Natural killer cell treated with Interleukin-12 subunit alpha and Interleukin-12 subunit beta and Interleukin-15 and Interleukin-18, amount 100 ng/mL, for 72 hours (primary cell): ENCODE measurements at regions not wholly inside any gene's neighbourhood (a gene's known extent, or its start where the extent isn't known, plus 50 kb on each side); places are given as distances from the start of the nearest gene placed in this dataset.
"Not testable (repeated sequence)": the region's sequence is repeated elsewhere in the genome, so short reads cannot be mapped to it uniquely, and the experiment has no call there.

ENCODE experiments used
- ATAC-seq, 2 donors: fragments of 150-1000 bp; cut with Tn5 transposase in 1 of 2; sonication (Bioruptor Pico), chemical (Tn5 transposase) in 1 of 2; 2 replicates each; pipeline ENCODE4 v1.10.0; 2021
- DNase-seq: peaks from one replicate; pipeline ENCODE4 v3.0.0; 2022; ENCODE audit warnings: low spot score
- H3K27ac Mint-ChIP-seq, 2 donors: 1 replicate in 1 of 2; 2 replicates in 1 of 2; pipeline ENCODE4 v1.8.0; 2022; ENCODE audit warnings: mixed read lengths in 2 of 2, mild to moderate bottlenecking in 1 of 2, moderate library complexity in 1 of 2
- H3K27me3 Mint-ChIP-seq, 2 donors: 1 replicate in 1 of 2; 2 replicates in 1 of 2; pipeline ENCODE4 v1.8.0; 2022; ENCODE audit warnings: mixed read lengths in 2 of 2
- H3K36me3 Mint-ChIP-seq: one replicate; pipeline ENCODE4 v1.8.0; 2022; ENCODE audit warnings: mixed read lengths
- H3K4me1 Mint-ChIP-seq, 2 donors: 1 replicate in 1 of 2; 2 replicates in 1 of 2; pipeline ENCODE4 v1.8.0; 2022; ENCODE audit warnings: low read depth in 2 of 2, mixed read lengths in 2 of 2, mild to moderate bottlenecking in 1 of 2
- H3K4me3 Mint-ChIP-seq: one replicate; pipeline ENCODE4 v1.8.0; 2022; ENCODE audit warnings: mixed read lengths
- H3K9me3 Mint-ChIP-seq: 2 replicates; pipeline ENCODE4 v1.8.0; 2022; ENCODE audit warnings: mixed read lengths

DNA sequence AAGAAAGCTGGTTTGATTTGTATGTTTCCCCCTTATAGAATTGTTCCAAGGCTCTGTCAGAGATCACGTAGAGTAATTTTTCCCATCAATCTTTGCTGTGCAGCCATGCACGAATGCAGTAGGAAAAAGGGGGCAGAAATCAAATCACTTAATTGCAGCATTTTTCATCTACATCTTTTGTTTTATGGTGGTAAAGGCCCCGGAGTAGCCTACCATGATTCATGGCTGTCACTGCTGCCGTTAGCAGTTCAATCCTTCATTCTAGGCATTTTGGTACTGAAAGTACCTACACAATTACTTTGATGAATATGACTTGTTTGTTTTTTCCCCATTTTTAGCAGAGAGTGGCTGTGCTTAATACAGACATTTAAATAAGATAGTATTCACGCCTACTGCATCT lies 631.9 kb upstream of the MMS22L start:
- Mint-ChIP-seq H3K4me1 (no peaks in the 10 kb centered on the region), H3K9me3 (peaks cover 6% of the 10 kb centered on the region), H3K36me3 (no peaks in the 10 kb centered on the region), H3K27ac (no peak overlapping the region), H3K27me3 (no peaks in the 10 kb centered on the region), H3K4me3 (no peak overlapping the region)
- ATAC-seq (no peak), DNase-seq (no peak)

DNA sequence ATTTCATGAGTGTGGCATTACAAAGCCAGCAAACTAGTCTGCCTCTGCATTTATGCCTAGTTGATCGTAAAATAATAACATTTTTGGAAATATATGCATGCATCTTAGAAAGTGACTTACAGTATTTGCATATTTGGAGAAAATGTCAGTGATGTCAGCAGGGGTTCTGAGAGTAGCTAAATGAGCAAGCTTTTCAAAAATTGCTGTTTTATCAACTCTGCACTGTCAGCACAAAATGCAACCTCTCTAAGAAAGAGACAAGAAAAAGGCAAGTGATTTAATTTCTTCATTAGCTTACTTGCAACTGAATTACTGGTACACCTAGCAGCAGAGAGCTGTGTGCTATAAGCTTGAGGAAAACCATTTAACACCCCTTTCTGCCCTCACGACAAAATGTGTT lies 632.5 kb upstream of the MMS22L start:
- no peak for ATAC-seq
- no peaks in the 10 kb centered on the region for H3K36me3 Mint-ChIP-seq
- peaks cover 3% of the 10 kb centered on the region for H3K9me3 Mint-ChIP-seq
- H3K4me3 Mint-ChIP-seq: no peak overlapping the region
- H3K4me1 Mint-ChIP-seq: no peaks in the 10 kb centered on the region
- no peaks in the 10 kb centered on the region for H3K27me3 Mint-ChIP-seq
- no peak for DNase-seq
- no peak overlapping the region for H3K27ac Mint-ChIP-seq

DNA sequence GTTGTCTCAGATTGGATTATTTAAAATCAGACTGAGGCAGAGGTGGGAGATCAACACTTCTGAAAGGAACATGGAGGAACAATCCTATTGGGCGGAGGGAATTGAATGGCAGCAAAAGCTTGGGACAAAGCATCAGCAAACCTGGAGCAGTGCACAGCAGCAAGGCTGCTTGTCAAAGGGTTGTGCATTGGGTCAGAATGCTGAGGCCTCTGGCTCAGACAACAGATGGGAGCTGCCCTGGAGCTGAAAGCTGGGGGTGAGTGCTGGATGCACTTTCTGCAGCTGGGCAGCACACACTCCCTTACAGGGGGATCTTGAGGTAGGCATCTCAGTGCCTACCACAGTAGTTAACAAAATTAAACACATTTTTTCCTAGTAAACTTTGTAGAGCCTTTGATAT lies 634.4 kb upstream of the MMS22L start:
- ATAC-seq (no peak), DNase-seq (no peak)
- H3K9me3 Mint-ChIP-seq: peaks cover 7% of the 10 kb centered on the region
- no peak overlapping the region for H3K27ac Mint-ChIP-seq
- H3K27me3 Mint-ChIP-seq: no peaks in the 10 kb centered on the region
- H3K36me3 Mint-ChIP-seq: no peaks in the 10 kb centered on the region
- H3K4me3 Mint-ChIP-seq: no peak overlapping the region
- H3K4me1 Mint-ChIP-seq: no peaks in the 10 kb centered on the region

DNA sequence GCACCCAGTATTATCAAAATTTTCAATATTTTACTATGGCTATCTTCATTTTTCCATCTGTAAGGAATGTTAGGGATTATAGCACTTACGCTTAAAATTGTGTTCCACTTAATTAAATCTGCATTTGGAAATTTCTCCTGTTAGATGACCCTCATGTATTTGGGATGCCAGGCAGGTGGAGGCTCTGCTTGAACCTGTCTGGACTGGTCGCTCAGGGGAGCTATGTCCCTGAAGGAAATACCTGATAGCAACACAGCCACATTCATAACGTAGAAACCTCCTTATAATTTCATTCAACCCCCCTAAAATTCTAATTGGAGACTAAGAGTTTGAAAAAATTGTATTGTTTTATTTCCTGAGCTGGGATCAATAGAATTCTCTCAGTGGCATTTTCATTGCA lies 636.0 kb upstream of the MMS22L start:
- Mint-ChIP-seq H3K27me3 (no peaks in the 10 kb centered on the region), H3K4me3 (no peak overlapping the region), H3K9me3 (peaks cover 7% of the 10 kb centered on the region), H3K27ac (no peak overlapping the region), H3K4me1 (no peaks in the 10 kb centered on the region), H3K36me3 (no peaks in the 10 kb centered on the region)
- ATAC-seq (no peak), DNase-seq (no peak)

DNA sequence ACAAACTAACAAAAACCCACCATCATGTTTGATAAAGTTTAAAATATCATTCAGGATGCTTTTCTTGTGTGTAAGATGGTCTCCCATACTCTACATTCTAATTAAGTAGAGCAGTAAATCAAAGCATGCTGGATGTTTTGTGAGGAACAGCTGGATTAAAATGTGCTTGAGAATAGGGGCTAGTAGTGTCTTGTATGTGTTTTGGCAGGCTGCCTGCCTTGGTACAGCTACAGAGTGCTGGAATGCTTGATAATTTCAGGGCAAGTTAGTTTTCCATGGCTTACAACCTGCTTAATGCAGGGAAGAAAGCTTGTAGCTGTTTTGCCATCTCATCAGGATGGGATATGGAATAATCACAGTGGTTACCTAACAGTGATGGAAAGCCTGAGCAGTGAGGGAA lies 636.6 kb upstream of the MMS22L start:
- no peaks in the 10 kb centered on the region for H3K27me3 Mint-ChIP-seq
- H3K4me3 Mint-ChIP-seq: no peak overlapping the region
- H3K4me1 Mint-ChIP-seq: no peaks in the 10 kb centered on the region
- no peaks in the 10 kb centered on the region for H3K36me3 Mint-ChIP-seq
- DNase-seq: no peak
- H3K9me3 Mint-ChIP-seq: peaks cover 7% of the 10 kb centered on the region
- no peak overlapping the region for H3K27ac Mint-ChIP-seq
- no peak for ATAC-seq

DNA sequence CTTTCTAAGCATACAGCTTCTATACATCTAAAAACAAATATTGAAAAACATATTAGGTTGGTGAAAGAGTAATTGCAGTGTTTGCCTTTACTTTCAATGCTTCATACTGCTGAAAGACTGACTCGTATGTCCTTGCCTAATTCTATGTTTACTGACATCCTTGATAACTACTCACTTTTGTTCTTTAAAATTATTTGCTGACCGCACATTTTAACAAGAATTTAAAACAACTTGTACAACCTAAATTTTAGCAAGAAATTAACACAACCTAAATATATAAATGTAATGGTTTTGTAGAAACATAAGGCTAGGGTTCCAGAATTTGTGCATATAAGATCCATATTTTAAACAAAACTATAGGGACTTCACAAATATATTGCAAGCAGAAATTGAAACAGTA lies 640.2 kb upstream of the MMS22L start:
- DNase-seq (no peak), ATAC-seq (no peak)
- Mint-ChIP-seq H3K27ac (no peak overlapping the region), H3K4me3 (no peak overlapping the region), H3K4me1 (no peaks in the 10 kb centered on the region), H3K9me3 (peaks cover 7% of the 10 kb centered on the region), H3K36me3 (no peaks in the 10 kb centered on the region), H3K27me3 (no peaks in the 10 kb centered on the region)

DNA sequence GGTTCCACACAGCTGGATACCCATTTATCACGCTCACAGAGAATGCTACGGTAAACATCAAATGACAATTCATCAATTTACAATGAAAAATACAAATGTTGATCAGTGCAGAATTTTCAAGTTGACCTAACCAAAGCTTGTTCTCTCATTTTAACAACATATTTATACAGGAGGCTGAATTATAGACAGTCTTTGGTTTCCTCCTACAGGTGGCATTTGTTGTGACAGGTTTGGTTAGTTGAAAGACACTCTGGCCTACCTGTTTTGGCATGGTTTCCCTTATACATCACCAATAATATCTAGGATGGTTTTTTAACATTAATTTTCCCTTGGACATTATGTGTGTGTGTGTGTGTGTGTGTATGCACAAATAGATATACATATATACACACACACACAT lies 642.5 kb upstream of the MMS22L start:
- Mint-ChIP-seq H3K36me3 (no peaks in the 10 kb centered on the region), H3K27me3 (no peaks in the 10 kb centered on the region), H3K4me3 (no peak overlapping the region), H3K9me3 (peaks cover 10% of the 10 kb centered on the region), H3K4me1 (no peaks in the 10 kb centered on the region), H3K27ac (no peak overlapping the region)
- no peak for ATAC-seq
- no peak for DNase-seq

DNA sequence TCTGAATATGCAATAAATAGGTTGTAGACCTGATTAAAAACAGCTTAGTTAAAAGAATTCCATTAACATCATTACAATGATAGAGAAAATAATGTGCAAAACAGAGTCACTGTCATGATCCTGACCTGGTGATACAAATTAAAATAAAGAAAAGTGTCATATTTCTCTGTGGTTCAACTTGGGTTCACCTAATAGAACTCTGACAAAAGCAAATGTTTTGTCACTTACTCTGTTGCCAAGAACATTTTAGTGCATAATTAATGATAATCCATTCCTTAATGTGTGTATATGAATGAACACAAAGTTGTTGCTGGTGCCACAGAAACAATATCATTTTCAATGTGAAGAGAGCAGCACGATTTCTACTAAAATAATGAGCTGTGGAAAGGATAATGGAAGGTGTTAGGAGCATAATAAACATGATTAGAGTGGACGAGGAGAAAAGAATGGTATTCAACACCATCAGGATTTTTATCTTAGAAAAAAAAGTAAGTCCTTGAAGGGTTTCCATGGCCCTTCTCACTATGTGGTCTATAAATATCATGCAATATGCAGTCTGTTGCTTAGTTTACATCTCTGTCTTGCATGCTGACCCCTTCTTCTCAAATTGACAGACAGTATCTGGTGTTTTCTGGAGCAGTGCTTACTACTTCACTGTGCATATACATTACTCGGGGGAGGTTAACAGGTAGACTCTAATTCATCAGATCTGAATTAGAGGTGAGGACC lies 656.6 kb upstream of the MMS22L start:
- H3K27ac Mint-ChIP-seq: no peak overlapping the region
- H3K4me1 Mint-ChIP-seq: no peaks in the 10 kb centered on the region
- no peak overlapping the region for H3K4me3 Mint-ChIP-seq
- H3K36me3 Mint-ChIP-seq: no peaks in the 10 kb centered on the region
- no peaks in the 10 kb centered on the region for H3K27me3 Mint-ChIP-seq
- ATAC-seq (no peak), DNase-seq (no peak)
- no peaks in the 10 kb centered on the region for H3K9me3 Mint-ChIP-seq

DNA sequence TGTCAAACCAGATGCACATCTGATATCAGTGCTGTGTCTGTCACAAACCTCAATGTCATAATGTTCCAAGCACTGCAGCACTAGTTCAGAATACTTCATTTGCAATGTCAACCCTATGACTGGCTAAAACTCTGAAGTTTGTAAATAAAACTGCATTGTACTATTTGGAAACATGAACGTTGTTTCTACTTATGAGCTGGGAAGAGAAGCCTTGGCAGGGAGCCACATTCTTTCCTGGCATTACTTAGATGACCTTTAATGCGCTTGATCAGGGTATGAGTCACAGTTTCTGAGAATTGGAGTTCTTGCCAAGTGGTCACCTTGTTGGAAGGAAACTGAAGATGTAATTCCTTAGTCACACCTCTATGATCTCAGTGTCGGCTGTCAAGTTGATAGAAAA lies 664.8 kb upstream of the MMS22L start:
- Mint-ChIP-seq H3K9me3 (no peaks in the 10 kb centered on the region), H3K27ac (no peak overlapping the region)

DNA sequence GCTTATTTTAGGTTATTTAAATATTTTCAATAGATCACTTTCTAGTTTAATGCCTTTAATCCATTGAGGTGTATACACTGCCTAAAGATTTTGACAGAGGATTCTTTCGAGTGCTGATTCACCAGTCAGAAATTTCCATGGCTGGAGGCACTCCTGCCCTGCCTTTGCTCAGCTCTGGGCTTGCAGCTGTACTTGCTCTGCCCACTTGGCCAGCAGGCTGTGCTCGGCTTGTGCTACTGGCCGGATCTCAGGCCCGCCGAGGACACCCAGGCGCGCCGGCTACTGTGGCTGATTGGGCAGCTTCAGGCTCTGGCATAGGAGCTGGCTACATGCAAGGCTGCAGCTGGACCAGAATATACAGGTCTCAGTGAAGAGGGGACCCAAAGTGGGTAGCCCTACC lies 675.1 kb upstream of the MMS22L start:
- DNase-seq (peak; percentile 57), ATAC-seq (no peak)
- Mint-ChIP-seq H3K27ac (no peak overlapping the region), H3K27me3 (no peaks in the 10 kb centered on the region), H3K4me1 (no peaks in the 10 kb centered on the region), H3K9me3 (peaks cover 19% of the 10 kb centered on the region), H3K4me3 (no peak overlapping the region), H3K36me3 (no peaks in the 10 kb centered on the region)

More for the DNA sequence above, 664.8 kb upstream of the MMS22L start:
- Mint-ChIP-seq H3K27me3 (no peaks in the 10 kb centered on the region), H3K4me3 (no peak overlapping the region), H3K4me1 (no peaks in the 10 kb centered on the region), H3K36me3 (no peaks in the 10 kb centered on the region)
- ATAC-seq (no peak), DNase-seq (no peak)

DNA sequence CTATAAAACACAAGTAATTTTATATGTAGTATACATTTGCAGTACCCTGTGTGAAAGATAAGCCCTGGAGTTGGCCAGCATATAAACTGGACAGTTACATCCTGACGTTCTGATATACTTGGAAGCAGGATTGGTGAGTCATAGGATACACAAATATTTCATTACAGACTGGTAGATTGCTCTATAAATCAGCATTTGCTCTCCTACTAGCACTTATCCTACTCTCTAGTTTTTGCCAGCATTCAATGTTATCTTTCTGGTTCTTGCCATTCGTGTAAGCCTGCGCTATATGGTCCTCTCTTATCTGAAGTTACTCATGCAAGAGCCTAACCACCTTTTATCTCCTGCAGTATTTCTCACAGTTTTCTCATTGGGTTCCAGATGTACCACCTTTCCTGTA lies 680.2 kb upstream of the MMS22L start:
- Mint-ChIP-seq H3K27me3 (no peaks in the 10 kb centered on the region), H3K4me3 (no peak overlapping the region), H3K9me3 (peaks cover 27% of the 10 kb centered on the region), H3K36me3 (no peaks in the 10 kb centered on the region), H3K27ac (no peak overlapping the region), H3K4me1 (no peaks in the 10 kb centered on the region)
- DNase-seq: no peak
- ATAC-seq: no peak

DNA sequence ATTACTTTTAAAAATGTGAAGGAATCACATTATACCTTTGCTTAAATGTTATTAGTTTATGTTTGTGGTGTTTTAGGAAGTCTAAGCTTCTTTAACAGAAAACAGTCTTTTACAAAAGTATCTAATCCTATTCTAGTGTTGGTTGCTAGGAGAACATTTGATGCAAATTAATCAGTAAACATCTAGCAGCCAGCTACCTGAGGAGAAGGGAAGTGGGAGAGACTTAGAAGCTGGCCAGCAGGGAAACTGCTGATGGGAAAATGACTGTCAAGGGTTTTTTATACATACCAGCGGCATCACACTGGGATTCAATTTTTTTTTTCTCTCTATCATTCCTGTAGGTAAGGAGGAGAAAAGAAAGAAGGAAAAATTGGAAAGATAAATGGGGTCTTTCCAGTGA lies 686.0 kb upstream of the MMS22L start:
- ATAC-seq: no peak
- Mint-ChIP-seq H3K9me3 (peaks cover 17% of the 10 kb centered on the region), H3K36me3 (no peaks in the 10 kb centered on the region), H3K27me3 (no peaks in the 10 kb centered on the region), H3K4me1 (no peaks in the 10 kb centered on the region), H3K4me3 (no peak overlapping the region), H3K27ac (no peak overlapping the region)
- no peak for DNase-seq

DNA sequence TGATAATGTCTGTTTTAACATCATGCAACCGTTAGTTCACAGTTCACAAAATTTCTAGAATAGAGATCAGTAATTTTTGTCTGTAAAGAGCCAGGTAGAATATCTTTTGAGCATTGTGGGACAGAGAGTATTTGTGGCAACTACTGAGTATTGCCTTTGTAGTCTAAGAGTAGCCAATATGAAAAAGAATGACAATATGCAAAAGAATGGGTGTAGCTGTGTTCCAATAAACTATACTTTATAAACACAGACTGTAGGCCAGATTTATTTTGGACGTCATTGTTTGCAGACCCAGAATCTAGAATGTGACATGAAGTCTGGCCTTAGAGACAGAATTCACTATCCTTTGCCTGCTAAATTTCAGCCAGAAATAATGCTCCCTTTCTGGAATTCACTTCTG lies 694.1 kb upstream of the MMS22L start:
- DNase-seq: no peak
- H3K36me3 Mint-ChIP-seq: no peaks in the 10 kb centered on the region
- no peak overlapping the region for H3K4me3 Mint-ChIP-seq
- H3K27me3 Mint-ChIP-seq: no peaks in the 10 kb centered on the region
- peaks cover 4% of the 10 kb centered on the region for H3K9me3 Mint-ChIP-seq
- no peaks in the 10 kb centered on the region for H3K4me1 Mint-ChIP-seq
- no peak for ATAC-seq
- no peak overlapping the region for H3K27ac Mint-ChIP-seq

DNA sequence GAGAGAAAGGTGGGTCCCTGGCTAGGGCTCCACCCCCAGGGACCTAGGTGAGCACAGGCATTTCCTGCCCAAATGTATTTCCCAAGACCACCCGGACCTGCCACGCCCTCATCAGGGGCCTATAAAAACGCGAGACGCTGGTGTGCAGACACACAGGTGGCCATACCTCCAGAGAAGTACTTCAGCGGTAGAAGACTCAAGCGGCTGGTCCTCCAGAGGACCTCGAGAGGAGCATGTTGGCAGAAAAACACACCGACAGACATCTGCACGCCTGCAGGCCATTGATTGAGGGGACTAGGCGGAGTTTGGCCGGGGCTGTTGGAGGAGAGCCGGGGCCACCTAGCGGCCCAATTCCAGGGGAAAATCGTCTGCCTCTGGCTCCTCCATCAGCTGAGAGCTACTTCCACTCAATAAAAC lies 695.8 kb upstream of the MMS22L start:
- ATAC-seq (no peak), DNase-seq (no peak)
- no peaks in the 10 kb centered on the region for H3K27me3 Mint-ChIP-seq
- no peaks in the 10 kb centered on the region for H3K36me3 Mint-ChIP-seq
- H3K9me3 Mint-ChIP-seq: peaks cover 4% of the 10 kb centered on the region
- no peak overlapping the region for H3K4me3 Mint-ChIP-seq
- no peak overlapping the region for H3K27ac Mint-ChIP-seq
- no peaks in the 10 kb centered on the region for H3K4me1 Mint-ChIP-seq

DNA sequence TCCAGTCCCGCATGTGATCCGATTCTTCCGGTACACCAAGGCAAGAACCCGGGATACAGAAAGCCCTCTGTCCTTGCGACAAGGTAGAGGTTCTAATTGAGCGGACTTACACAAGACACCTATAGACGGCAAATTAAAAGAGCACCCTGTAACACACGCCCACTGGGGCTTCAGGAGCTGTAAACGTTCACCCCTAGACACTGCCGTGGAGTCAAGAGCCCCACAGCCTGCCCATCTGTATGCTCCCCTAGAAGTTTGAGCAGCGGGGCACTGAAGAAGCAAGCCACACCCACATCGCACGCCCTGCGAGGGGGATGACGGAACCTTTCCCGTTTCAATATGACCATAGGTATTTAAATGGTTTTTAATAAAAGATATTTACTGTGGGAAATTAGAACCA lies 696.3 kb upstream of the MMS22L start:
- H3K4me3 Mint-ChIP-seq, H3K36me3 Mint-ChIP-seq, H3K9me3 Mint-ChIP-seq, H3K27ac Mint-ChIP-seq, H3K27me3 Mint-ChIP-seq, ATAC-seq, DNase-seq, H3K4me1 Mint-ChIP-seq: not testable (repeated sequence)
